NCI-H1092 (cell line): ENCODE measurements at regions not wholly inside any gene's neighbourhood (a gene's known extent, or its start where the extent isn't known, plus 50 kb on each side); places are given as distances from the start of the nearest gene placed in this dataset.

ENCODE experiments used
- DNase-seq: peaks from one replicate; lab custom pipeline; 2025; lab: John Stamatoyannopoulos, UW

DNA sequence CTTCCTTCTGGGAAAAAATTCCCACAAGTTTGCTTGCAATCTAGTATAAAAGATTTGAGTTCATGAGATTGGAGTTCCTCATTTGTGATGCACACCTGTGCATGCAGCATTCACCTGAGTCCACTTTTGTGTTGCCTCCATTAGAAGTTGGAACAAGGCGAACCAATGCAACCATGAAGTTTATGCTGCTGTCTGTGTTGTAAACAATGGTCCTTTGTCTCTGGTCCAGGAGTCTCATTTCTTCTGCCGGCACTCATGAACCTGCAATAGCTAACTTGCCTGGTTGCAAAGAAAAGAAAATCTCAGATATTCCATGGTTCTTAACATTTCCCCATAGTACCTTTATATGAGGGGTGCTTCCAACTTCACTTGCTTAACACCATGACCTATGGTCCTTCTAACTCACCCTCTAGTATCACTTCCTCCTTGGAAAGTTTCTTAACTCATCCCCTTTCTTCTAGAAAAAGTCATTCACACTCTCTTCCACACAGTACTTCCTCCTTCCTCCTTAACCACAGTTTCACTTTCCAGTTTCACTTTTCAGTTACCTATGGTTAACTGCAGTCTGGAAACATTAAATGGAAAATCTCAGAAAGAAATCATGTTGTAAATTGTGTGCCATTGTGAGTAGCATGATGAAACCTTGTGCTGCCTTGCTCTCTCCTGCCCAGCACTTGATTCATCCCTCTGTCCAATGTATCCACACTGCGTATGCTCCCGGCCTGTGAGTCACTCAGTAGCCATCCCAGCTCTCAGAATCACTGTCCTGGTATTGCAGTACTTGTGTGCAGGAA, 128.8 kb upstream of the TRIB2 start:
- no peak for DNase-seq

- DNase-seq = no peak
Measured at GRCh38 chr2:12588986-12589385, 127.8 kb upstream of the TRIB2 start.

DNA sequence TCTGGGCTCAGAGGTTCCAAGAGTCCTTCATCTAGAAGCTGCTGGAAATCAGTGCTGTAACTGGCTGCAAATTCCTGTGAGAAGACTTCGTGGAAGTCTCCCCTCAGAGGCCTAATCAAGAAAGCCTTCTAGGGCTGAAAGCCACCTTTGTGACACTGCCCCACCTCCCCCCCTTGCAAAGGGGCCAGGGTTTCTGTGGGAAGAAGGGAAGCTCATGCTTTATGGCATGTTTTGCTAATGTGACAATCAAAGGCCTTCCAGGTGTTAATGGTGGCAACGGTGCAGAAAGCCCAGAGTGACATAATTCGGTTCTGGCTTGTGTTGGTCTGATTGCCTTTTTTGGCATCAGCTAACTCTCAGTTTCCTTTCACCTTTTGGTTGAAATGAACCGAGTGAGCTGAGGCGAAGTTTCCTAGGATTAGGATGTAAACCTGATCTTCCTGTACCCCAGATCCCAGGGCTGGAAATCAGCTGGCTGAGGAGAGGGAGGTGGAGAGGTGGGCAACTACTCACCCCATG, 126.9 kb upstream of the TRIB2 start:
- no peak for DNase-seq

- DNase-seq = no peak
Measured at GRCh38 chr2:12592296-12592695, 124.4 kb upstream of the TRIB2 start.

DNA sequence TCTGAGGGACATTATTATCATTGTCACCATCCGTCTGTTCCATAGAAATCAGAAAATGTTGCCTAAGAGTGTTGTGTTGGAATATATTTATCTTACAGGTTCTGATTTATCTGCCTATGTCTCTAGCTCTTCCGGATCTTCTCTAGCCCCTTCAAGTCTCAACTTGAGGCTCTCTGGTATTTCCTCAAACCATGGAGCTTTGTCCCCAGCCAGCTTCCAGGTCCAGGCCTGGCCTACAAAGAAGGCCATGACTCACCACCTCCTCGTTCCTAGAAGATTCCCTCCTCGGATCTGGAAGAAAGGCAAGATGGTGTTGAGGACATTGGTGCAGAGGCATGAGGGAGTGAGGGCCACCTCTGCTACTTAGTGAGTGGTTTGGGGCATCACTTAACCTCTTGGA, 122.1 kb upstream of the TRIB2 start:
- no peak for DNase-seq

DNA sequence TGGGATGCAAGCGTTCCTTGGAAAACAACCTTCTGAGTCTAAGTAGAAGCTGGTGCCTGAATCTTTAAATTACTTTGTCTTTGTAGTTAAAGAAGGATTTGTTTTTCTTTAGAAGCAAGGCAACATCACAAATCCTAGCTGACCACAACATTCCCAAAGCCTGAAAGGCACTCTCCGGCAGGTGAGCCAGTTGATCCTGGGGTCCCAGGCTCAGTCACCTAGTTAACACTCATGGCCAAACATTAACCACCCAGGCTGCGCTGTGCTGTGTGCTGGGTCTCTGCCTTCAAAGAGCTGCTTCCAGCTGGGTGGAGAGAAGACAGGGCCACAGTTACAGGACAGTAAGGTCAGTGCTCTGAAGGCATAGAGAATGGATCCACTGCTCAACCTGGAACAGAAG, 120.0 kb upstream of the TRIB2 start:
- DNase-seq = no peak

DNA sequence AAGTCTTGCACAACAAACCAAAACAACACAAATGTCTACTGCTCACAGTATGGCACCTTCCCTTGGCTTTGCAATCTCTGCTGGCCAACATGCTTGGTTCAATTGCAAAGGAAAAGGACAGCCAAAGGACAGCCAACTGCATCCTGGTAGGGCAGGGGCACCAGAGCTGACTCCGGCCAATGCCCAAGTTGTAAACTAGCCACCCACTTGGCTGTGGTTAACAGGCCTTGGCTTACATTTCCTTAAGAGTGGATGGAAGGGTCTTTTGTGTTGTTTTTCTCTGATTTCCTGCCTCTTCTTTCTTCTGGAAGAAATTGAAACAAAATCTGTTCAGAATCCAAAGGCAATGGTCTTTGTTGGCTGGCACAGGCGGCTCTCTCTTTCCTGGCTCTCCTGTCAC, 119.1 kb upstream of the TRIB2 start:
- no peak for DNase-seq

DNA sequence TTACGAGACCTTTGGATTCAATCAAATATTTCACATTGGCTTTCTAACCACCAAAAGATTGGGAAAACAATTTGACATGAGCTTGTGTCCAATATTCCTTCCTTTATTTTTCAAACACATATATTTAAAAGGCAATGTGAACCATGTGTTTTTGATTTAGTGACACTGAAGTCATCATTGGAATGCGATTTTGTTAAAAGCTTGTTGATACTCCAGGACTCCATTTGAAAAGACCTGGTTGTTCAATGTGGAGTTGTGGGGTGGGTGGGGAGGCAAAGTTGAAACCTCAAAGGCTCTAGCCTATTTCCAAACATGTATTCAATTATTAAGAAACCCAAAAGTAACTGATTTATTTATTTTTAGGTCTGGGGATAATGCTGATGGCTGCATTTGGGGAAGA, 114.1 kb upstream of the TRIB2 start:
- no peak for DNase-seq

- DNase-seq = no peak
Measured at GRCh38 chr2:12603781-12604295, 112.9 kb upstream of the TRIB2 start.

GRCh38 chr2:12604341-12604740, 112.4 kb upstream of the TRIB2 start:
- DNase-seq = no peak

DNA sequence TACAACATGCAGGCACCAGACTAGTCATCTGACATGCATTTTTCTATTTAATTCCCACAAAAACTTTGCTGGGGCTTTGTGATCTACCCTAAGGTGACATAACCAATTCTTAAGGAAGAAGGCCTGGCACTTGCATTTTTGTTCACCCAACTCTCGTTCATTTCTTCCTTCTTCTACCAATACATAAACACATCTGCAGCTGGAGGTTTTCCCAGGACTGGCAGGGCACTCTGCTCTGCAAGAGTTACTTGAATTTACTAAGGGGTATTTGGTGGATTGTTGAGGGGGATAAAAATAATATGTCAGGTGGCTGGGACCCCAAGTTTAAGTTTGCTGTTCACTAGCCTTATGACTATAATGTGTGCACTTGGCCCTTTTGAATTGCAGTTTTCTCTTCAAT, 111.4 kb upstream of the TRIB2 start:
- no peak for DNase-seq

- no peak for DNase-seq
Measured at GRCh38 chr2:12605936-12606335, 110.8 kb upstream of the TRIB2 start.

GRCh38 chr2:12606472-12607000, 110.2 kb upstream of the TRIB2 start:
- DNase-seq = no peak

DNA sequence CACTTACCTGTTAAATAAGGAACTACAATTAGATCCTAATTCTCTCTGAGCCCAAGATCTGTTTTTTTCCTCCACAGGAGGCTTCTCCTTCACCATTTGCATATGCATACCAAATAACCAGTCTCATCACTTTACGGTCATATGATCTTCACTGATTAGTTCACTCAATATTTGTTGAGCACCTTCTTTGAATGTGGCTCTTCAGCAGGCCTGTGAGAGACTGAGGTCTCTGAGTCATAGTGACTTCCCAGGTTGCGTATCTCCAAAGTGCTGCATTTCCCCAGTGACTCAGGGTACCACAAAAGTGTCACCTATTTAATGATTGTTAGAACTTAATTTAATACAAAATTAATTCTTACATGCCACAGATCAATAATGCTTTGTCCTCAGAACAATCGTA, 108.8 kb upstream of the TRIB2 start:
- DNase-seq = no peak

DNA sequence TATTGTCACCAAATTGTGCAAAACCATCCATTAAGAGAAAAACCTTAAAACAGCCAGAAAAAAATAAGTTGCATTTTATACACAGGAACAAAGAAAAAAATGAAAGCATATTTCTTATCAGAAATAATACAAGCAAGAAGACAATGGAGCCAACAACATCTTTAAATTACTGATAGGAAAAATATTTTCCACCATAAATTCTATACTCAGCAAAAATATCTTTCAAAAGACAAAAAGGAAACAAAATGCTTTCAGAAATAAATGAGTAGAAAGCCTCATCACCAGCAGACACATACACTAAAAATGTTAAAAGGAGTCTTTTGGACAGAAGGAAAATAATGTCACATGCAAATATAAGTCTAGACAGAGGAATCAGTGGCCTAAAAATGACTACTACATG, 106.4 kb upstream of the TRIB2 start:
- no peak for DNase-seq

- DNase-seq = no peak
Measured at GRCh38 chr2:12612168-12612567, 104.6 kb upstream of the TRIB2 start.

- DNase-seq = no peak
Measured at GRCh38 chr2:12612671-12613070, 104.1 kb upstream of the TRIB2 start.

DNA sequence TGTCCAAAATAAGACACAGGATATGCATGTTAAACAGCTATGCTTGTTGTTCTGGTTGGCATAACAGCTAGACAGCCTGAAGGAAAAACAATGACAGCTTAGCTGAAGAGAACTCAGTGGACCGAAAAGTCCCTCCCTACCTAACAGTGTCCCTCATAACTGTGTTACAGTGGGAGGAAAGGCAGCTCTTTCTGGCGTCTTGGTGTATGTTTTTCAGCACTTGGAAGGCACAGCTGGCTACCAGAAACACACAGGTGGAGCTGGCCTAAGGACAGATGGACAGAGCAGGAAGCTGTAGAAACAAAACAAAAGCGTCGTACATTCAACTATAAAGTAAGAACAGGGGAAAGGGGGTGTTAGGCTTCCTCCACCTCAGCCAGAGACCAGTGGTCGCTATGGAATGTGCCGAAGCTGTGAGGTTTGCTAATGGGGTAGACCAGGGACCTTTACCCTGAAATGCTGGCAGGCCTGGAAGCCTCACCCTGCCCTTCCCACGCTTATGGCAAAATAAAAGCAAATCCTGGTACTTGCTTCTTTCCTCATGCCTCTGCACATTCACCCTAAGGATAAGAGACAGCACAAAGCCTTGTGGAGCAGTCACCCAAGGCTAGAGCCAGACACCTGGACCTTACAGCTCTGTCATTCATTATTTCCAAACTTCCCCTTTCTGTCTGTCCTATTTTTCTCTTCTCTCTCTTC, 103.5 kb upstream of the TRIB2 start:
- no peak for DNase-seq

DNA sequence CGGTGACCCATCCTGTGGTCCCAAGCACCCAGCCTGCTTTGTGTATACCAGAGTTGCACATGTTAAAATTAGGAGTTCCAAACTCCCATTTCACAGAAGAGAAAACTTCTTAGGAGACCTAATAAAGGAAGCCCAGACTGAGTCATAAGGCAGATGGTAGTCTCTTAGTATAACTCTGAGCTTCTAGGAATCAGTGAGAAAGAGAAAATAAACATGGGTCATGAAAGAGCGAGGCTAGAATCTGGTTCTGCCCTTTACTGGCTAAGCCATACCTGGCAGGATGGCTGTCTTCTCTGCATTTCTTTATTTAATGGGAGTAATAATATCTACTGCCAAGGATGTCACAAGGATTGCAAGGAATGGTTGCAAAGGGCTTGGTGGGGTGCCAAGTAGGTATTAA, 101.2 kb upstream of the TRIB2 start:
- DNase-seq = no peak

- no peak for DNase-seq
Measured at GRCh38 chr2:12616456-12617156, 100.1 kb upstream of the TRIB2 start.

GRCh38 chr2:12617366-12617765, 99.4 kb upstream of the TRIB2 start:
- no peak for DNase-seq

DNA sequence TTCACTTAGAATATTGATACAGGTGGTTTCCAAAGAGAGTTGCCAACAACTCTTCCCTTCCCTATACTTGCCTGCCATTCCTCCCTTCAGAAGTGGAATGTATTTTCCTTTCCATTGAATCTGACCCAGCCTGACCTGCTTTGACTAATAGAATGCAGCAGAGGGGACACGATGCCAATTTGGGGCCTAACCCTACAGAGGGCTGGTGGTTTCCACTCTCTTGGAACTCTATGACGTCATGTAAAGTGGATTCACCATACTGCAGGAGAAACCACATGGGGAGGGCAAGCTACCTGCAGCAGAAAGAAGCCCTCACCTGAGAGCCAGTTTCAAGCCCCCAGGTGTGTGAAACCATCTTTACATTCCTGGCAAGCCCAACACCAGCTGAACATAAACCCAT, 98.9 kb upstream of the TRIB2 start:
- DNase-seq = no peak
